Suprapubic skin (tissue), 4 donors: ENCODE measurements at regions not wholly inside any gene's neighbourhood (a gene's known extent, or its start where the extent isn't known, plus 50 kb on each side); places are given as distances from the start of the nearest gene placed in this dataset.

Experiments used
- DNase-seq, 2 donors: peaks; one replicate each; pipeline ENCODE4 v3.0.0-alpha.2; 2019; ENCODE audit warnings: low spot score in 2 of 2
- H3K27ac ChIP-seq: fragments of 200-600 bp; sonication (generic); one replicate; pipeline ENCODE4 v1.5.1; 2019
- H3K27me3 ChIP-seq: fragments of 200-600 bp; sonication (generic); one replicate; pipeline ENCODE4 v1.5.1; 2019
- H3K36me3 ChIP-seq: fragments of 200-600 bp; sonication (generic); one replicate; pipeline ENCODE4 v1.5.1; 2019
- H3K4me1 ChIP-seq: fragments of 200-600 bp; sonication (generic); one replicate; pipeline ENCODE4 v1.5.1; 2019
- H3K4me3 ChIP-seq: fragments of 200-600 bp; sonication (generic); one replicate; pipeline ENCODE4 v1.5.1; 2019; ENCODE audit warnings: mild to moderate bottlenecking
- H3K9me3 ChIP-seq: fragments of 200-600 bp; sonication (generic); one replicate; pipeline ENCODE4 v1.5.1; 2019
- EP300 ChIP-seq: sonication (generic); formaldehyde crosslinking; IDR thresholded peaks from one replicate; pipeline ENCODE4 v1.6.1; 2017; ENCODE audit warnings: antibody characterized with exemption
- POLR2A ChIP-seq, 2 donors: fragments of 450-650 bp; IDR thresholded peaks; one replicate each; pipeline ENCODE4 v1.6.1; 2017; ENCODE audit warnings: antibody characterized with exemption in 2 of 2, mild to moderate bottlenecking in 2 of 2, moderate library complexity in 2 of 2
- POLR2AphosphoS5 ChIP-seq, 3 donors: sonication (generic); formaldehyde crosslinking; IDR thresholded peaks; one replicate each; pipeline ENCODE4 v1.6.1; 2017; ENCODE audit warnings: antibody characterized with exemption in 3 of 3
- WGBS: methylation state at CpG from one replicate; pipeline ENCODE4 v1.1.5; 2018; 5-methylcytosine and 5-hydroxymethylcytosine counted together
- TF ChIP-seq, protein P1 (sequence below), 2 donors: fragments of 200-600 bp in 1 of 2; fragments of 450-650 bp in 1 of 2; sonication (generic) in 1 of 2; IDR thresholded peaks; one replicate each; pipeline ENCODE4 v1.5.1; 2016 to 2019; ENCODE audit warnings: antibody characterized with exemption in 2 of 2, mild to moderate bottlenecking in 1 of 2, moderate library complexity in 1 of 2

DNA sequence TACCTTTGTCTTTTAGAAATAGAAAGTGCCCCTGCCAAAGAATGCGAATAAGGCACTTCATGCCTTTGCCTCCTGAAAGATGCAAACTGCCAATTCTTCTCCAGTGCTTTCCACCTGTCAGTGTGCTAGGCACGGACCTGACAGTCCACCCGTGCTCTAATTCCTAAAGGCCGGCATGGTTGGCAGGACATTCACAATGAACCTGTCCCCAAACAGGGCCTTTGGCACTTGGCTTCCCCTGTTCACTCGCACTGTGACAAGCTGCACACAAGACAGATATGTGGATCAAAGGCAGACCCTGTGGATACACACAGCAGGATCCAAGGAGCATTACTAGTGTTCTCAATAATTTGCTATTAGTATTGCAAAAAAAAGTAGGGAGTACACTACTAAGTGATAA, 505.7 kb upstream of the AGTR1 start:
- Histone ChIP-seq H3K27me3 (no peaks in the 10 kb centered on the region), H3K9me3 (no peaks in the 10 kb centered on the region), H3K36me3 (no peaks in the 10 kb centered on the region), H3K4me3 (no peak overlapping the region), H3K27ac (no peak overlapping the region), H3K4me1 (no peaks in the 10 kb centered on the region)
- 69% methylated on average over 5 of the region's 5 CpGs for WGBS
- no peak for TF ChIP-seq POLR2A (IDR thresholded peaks at IDR 0.05)
- TF ChIP-seq POLR2AphosphoS5 (IDR thresholded peaks at IDR 0.05) = no peak
- DNase-seq = no peak

DNA sequence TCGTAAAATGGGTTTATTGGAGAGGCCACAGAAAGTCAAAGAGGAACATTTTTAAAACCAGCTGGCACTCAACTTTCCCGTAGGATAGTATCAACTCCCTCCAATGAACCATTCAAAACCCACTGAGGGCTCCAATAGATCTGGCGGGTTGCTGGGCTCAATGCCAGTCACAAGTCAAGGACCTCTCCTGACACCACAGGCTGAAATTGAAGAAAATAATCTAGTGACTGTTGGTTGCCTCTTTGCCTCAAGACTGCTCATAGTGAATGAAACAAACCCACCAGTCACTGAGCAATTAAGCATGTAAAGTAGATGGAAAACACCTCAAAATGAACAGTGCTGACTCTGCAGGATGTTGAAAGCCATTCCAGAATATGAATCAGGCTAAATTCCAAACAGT, 500.6 kb upstream of the AGTR1 start:
- WGBS = 70% methylated on average over 3 of the region's 3 CpGs

DNA sequence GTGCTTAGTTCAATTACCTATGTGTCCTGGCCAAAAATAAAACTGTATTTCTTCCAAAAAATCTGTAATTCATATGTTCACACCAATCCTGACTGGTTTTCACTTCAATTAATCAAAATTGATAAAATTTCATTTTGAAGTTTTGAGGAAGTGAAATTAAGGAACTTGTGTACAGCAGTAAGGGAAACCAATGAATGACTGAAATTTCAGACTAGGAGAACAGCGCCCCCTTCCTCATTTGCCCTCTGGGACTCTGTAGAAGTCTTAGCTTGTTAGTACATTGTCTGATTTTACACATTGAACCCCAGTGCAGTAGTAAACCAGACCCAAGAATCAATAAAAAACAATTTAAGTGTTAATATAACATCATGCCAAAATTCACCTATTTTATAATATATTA, 495.3 kb upstream of the AGTR1 start:
- no peaks in the 10 kb centered on the region for H3K36me3 ChIP-seq
- no peak overlapping the region for H3K4me3 ChIP-seq
- DNase-seq = no peak
- TF ChIP-seq POLR2AphosphoS5 (IDR thresholded peaks at IDR 0.05) (no peak), POLR2A (IDR thresholded peaks at IDR 0.05) (no peak), EP300 (no peak)
- TF ChIP-seq, protein P1, sequence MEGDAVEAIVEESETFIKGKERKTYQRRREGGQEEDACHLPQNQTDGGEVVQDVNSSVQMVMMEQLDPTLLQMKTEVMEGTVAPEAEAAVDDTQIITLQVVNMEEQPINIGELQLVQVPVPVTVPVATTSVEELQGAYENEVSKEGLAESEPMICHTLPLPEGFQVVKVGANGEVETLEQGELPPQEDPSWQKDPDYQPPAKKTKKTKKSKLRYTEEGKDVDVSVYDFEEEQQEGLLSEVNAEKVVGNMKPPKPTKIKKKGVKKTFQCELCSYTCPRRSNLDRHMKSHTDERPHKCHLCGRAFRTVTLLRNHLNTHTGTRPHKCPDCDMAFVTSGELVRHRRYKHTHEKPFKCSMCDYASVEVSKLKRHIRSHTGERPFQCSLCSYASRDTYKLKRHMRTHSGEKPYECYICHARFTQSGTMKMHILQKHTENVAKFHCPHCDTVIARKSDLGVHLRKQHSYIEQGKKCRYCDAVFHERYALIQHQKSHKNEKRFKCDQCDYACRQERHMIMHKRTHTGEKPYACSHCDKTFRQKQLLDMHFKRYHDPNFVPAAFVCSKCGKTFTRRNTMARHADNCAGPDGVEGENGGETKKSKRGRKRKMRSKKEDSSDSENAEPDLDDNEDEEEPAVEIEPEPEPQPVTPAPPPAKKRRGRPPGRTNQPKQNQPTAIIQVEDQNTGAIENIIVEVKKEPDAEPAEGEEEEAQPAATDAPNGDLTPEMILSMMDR (IDR thresholded peaks at IDR 0.05) = no peak
- H3K9me3 ChIP-seq = no peaks in the 10 kb centered on the region
- no peaks in the 10 kb centered on the region for H3K4me1 ChIP-seq
- 57% methylated on average over 1 of the region's 1 CpG for WGBS
- H3K27me3 ChIP-seq = no peaks in the 10 kb centered on the region
- H3K27ac ChIP-seq = no peak overlapping the region

More for the DNA sequence above, 500.6 kb upstream of the AGTR1 start:
- Histone ChIP-seq H3K4me3 (no peak overlapping the region), H3K4me1 (no peaks in the 10 kb centered on the region), H3K27me3 (no peaks in the 10 kb centered on the region), H3K9me3 (no peaks in the 10 kb centered on the region), H3K36me3 (no peaks in the 10 kb centered on the region), H3K27ac (no peak overlapping the region)
- DNase-seq = no peak
- TF ChIP-seq POLR2A (IDR thresholded peaks at IDR 0.05) = no peak
- no peak for TF ChIP-seq POLR2AphosphoS5 (IDR thresholded peaks at IDR 0.05)
- TF ChIP-seq, protein P1 (IDR thresholded peaks at IDR 0.05) = no peak
- no peak for TF ChIP-seq EP300

DNA sequence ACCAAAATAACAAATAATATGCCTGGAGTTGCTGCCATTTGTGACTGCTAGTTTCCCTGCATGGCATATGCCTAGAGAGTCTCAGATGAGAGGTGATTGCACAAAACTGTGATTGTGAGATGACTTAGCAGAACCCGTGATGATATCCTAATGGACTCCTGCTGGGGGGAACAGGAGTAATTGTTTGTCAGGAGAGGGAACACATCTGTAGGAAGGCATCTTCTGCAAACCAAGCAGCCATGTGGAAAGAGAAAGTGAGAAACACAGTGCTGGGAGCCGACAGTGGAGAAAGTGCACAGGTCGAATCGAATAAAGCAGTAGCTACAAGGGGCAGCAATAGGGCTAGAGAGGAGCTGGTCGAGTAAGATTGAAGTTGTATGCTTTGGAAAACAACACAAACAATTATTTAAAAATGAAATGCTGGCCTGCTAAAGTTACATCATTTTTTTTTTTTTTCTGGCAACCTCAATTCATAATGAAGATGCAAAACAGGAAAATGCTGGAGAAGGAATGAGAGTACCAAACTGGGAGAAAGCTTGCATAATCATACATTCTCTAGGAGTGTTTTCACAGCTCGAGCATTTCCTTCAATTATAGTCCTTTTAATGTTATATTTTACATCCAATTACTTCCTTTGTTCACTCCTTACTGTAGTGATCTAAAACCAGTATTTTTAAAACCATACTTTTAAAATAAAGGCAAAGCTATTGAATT, 494.2 kb upstream of the AGTR1 start:
- Histone ChIP-seq H3K27ac (no peak overlapping the region), H3K4me3 (no peak overlapping the region), H3K9me3 (no peaks in the 10 kb centered on the region), H3K36me3 (no peaks in the 10 kb centered on the region), H3K4me1 (no peaks in the 10 kb centered on the region), H3K27me3 (no peaks in the 10 kb centered on the region)
- no peak for DNase-seq
- WGBS = 63% methylated on average over 6 of the region's 6 CpGs
- no peak for TF ChIP-seq POLR2A (IDR thresholded peaks at IDR 0.05)
- no peak for TF ChIP-seq EP300
- TF ChIP-seq, protein P1 (IDR thresholded peaks at IDR 0.05) = no peak
- no peak for TF ChIP-seq POLR2AphosphoS5 (IDR thresholded peaks at IDR 0.05)

DNA sequence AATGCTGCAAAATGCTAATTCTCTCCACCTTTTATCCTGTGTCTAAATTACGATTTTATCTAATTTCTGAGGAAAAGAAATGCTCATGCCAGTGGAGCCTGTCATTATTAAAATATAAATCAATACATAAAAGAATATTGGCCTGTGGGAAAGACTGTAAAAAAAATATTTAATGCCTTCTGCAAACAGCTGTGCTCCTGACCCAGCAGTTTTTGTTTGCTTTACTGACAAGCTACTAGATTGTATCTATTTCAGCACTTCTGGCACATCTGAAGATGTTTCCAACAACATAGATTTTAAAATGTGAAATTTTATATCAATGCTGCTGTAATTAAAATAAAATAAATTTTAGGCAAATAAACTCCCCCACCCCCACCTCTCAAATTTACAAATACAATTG, 493.6 kb upstream of the AGTR1 start:
- Histone ChIP-seq H3K36me3 (no peaks in the 10 kb centered on the region), H3K4me1 (no peaks in the 10 kb centered on the region), H3K9me3 (no peaks in the 10 kb centered on the region), H3K27me3 (no peaks in the 10 kb centered on the region), H3K27ac (no peak overlapping the region), H3K4me3 (no peak overlapping the region)
- 57% methylated on average over 1 of the region's 1 CpG for WGBS
- DNase-seq = no peak
- TF ChIP-seq POLR2A (IDR thresholded peaks at IDR 0.05) = no peak
- TF ChIP-seq EP300 = no peak

DNA sequence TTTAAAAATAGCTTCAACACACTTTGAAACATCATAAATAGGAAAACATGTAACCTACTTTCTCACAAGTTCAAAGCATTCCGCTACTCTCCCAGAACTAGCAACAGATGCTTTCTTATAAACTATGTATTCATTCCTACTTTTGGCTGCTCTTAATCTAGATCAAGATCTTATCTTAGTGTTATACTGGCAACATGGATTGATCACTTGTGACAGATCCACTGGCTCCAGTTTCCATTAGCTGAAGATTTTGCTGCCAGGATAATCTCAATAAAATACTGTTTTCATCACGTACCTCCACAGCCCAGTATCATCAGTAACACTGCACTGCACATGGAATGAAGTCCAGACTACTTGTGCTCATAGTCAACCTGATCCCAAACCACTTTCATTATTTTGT, 491.7 kb upstream of the AGTR1 start:
- no peak for DNase-seq
- WGBS = 46% methylated on average over 2 of the region's 2 CpGs

More for the DNA sequence above, 491.7 kb upstream of the AGTR1 start:
- H3K9me3 ChIP-seq = no peaks in the 10 kb centered on the region
- H3K4me1 ChIP-seq = no peaks in the 10 kb centered on the region
- no peak for TF ChIP-seq POLR2A (IDR thresholded peaks at IDR 0.05)
- TF ChIP-seq, protein P1 (IDR thresholded peaks at IDR 0.05) = no peak
- TF ChIP-seq POLR2AphosphoS5 (IDR thresholded peaks at IDR 0.05) = no peak
- TF ChIP-seq EP300 = no peak
- H3K27ac ChIP-seq = no peak overlapping the region
- no peaks in the 10 kb centered on the region for H3K36me3 ChIP-seq
- no peaks in the 10 kb centered on the region for H3K27me3 ChIP-seq
- H3K4me3 ChIP-seq = no peak overlapping the region
